ENCODE measurements at regions not wholly inside any gene's neighbourhood (a gene's known extent, or its start where the extent isn't known, plus 50 kb on each side); places are given as distances from the start of the nearest gene placed in this dataset.
"Not testable (repeated sequence)": the region's sequence is repeated elsewhere in the genome, so short reads cannot be mapped to it uniquely, and the experiment has no call there.

DNA sequence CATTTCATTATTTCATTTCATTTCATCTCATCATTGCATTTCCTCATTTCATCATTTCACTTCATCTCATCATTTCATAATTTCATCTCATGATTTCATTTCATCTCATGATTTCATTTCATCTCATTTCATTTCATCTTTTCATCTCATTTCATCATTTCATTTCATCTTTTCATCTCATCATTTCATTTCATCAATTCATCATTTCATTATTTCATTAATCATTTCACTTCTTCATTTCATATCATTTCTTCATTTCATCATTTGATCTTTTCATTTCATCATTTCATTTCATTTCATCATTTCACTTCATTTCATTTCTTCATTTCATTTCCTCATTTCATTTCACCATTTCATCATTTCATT is 176.8 kb downstream of the ZNF92 start:
- H2AK9ac ChIP-seq (replicated peaks; ENCODE audit: low read depth, low read length, poor library complexity); H2BK120ac ChIP-seq (ENCODE audit: low read depth, low read length); H2BK20ac ChIP-seq (ENCODE audit: low read depth, low read length); H3K79me1 ChIP-seq (ENCODE audit: low read depth in 1 of 2, low read length in 2 of 2); H2BK15ac ChIP-seq (ENCODE audit: low read depth, low read length); H3K14ac ChIP-seq (replicated peaks; ENCODE audit: low read depth, low read length); BruUV-seq (replicated peaks); H4K91ac ChIP-seq (ENCODE audit: insufficient read depth, low read depth, low read length); H3K27me3 ChIP-seq (ENCODE audit: control insufficient read depth, insufficient read depth, low read length); CTCF ChIA-PET; H3K27ac ChIP-seq (ENCODE audit: insufficient read depth, low read length); H3K4me3 ChIP-seq (ENCODE audit: insufficient read depth, low read depth, low read length); H3K56ac ChIP-seq (ENCODE audit: extremely low read depth, insufficient read depth, low read length); ATAC-seq (ENCODE audit: low read depth); intact Hi-C loops (cut with micrococcal nuclease); H2AK5ac ChIP-seq (ENCODE audit: low read depth, low read length); H3K23ac ChIP-seq (ENCODE audit: low read depth, low read length); DNase-seq; H4K5ac ChIP-seq (ENCODE audit: low read depth, low read length); H3K9ac ChIP-seq (ENCODE audit: low read depth, low read length); dilution Hi-C loops (cut with HindIII; ENCODE audit: low sequenced_read_pairs, unreplicated experiment); H3K4me1 ChIP-seq (ENCODE audit: control insufficient read depth, insufficient read depth, low read length); H4K20me1 ChIP-seq (ENCODE audit: insufficient read depth, low read length); H3K9me3 ChIP-seq (ENCODE audit: control insufficient read depth, insufficient read depth, low read length); H3K4me2 ChIP-seq (ENCODE audit: low read depth, low read length); H3K4ac ChIP-seq (ENCODE audit: low read depth, low read length); H4K8ac ChIP-seq (ENCODE audit: low read depth in 2 of 2, low read length in 2 of 2); H2BK5ac ChIP-seq (ENCODE audit: low read depth, low read length, poor library complexity, severe bottlenecking); H3K9me1 ChIP-seq (ENCODE audit: insufficient read depth, low read length); POLR2A ChIA-PET (ENCODE audit: unreplicated experiment); H2AFZ ChIP-seq (replicated peaks; ENCODE audit: low read length, poor library complexity); H3K18ac ChIP-seq (ENCODE audit: low read depth, low read length); in situ Hi-C loops (cut with MboI; ENCODE audit: low sequenced_read_pairs); H3K36me3 ChIP-seq (ENCODE audit: control insufficient read depth, insufficient read depth, low read length): not testable (repeated sequence)

GRCh38 chr7:65551042-65551441 is 177.4 kb downstream of the ZNF92 start:
- H3K23ac ChIP-seq (ENCODE audit: low read depth, low read length); H3K4me1 ChIP-seq (ENCODE audit: control insufficient read depth, insufficient read depth, low read length); H4K20me1 ChIP-seq (ENCODE audit: insufficient read depth, low read length); dilution Hi-C loops (cut with HindIII; ENCODE audit: low sequenced_read_pairs, unreplicated experiment); BruUV-seq (replicated peaks); H4K8ac ChIP-seq (ENCODE audit: low read depth in 2 of 2, low read length in 2 of 2); H3K27me3 ChIP-seq (ENCODE audit: control insufficient read depth, insufficient read depth, low read length); H3K4me3 ChIP-seq (ENCODE audit: insufficient read depth, low read depth, low read length); H2BK120ac ChIP-seq (ENCODE audit: low read depth, low read length); H2AFZ ChIP-seq (replicated peaks; ENCODE audit: low read length, poor library complexity); H2AK9ac ChIP-seq (replicated peaks; ENCODE audit: low read depth, low read length, poor library complexity); POLR2A ChIA-PET (ENCODE audit: unreplicated experiment); in situ Hi-C loops (cut with MboI; ENCODE audit: low sequenced_read_pairs); H3K79me1 ChIP-seq (ENCODE audit: low read depth in 1 of 2, low read length in 2 of 2); H3K4ac ChIP-seq (ENCODE audit: low read depth, low read length); H3K9ac ChIP-seq (ENCODE audit: low read depth, low read length); H4K91ac ChIP-seq (ENCODE audit: insufficient read depth, low read depth, low read length); H2AK5ac ChIP-seq (ENCODE audit: low read depth, low read length); H3K4me2 ChIP-seq (ENCODE audit: low read depth, low read length); ATAC-seq (ENCODE audit: low read depth); H2BK5ac ChIP-seq (ENCODE audit: low read depth, low read length, poor library complexity, severe bottlenecking); intact Hi-C loops (cut with micrococcal nuclease); H3K9me3 ChIP-seq (ENCODE audit: control insufficient read depth, insufficient read depth, low read length); H2BK20ac ChIP-seq (ENCODE audit: low read depth, low read length); H3K27ac ChIP-seq (ENCODE audit: insufficient read depth, low read length); H3K14ac ChIP-seq (replicated peaks; ENCODE audit: low read depth, low read length); H3K9me1 ChIP-seq (ENCODE audit: insufficient read depth, low read length); H3K18ac ChIP-seq (ENCODE audit: low read depth, low read length); H4K5ac ChIP-seq (ENCODE audit: low read depth, low read length); CTCF ChIA-PET; H3K56ac ChIP-seq (ENCODE audit: extremely low read depth, insufficient read depth, low read length); H3K36me3 ChIP-seq (ENCODE audit: control insufficient read depth, insufficient read depth, low read length); H2BK15ac ChIP-seq (ENCODE audit: low read depth, low read length); DNase-seq: not testable (repeated sequence)
- whole genome bisulfite sequencing, 2 experiments (ENCODE audit: extremely low coverage in 2 of 2, insufficient read length in 1 of 2), result 100% methylated on average over 1 of the region's 1 CpG; no CpG with 5 or more reads in 1 of the 2 experiments

Measured in IMR-90 (cell line).